Activated CD8-positive, alpha-beta memory T cell treated with anti-CD3 and anti-CD28 coated beads, Interleukin-2, amount 50 U/mL, for 1 hour (primary cell): ENCODE measurements at regions not wholly inside any gene's neighbourhood (a gene's known extent, or its start where the extent isn't known, plus 50 kb on each side); places are given as distances from the start of the nearest gene placed in this dataset.

Experiments used
- DNase-seq: peaks from one replicate; pipeline ENCODE4 v3.0.0-alpha.2; 2020; ENCODE audit errors: extremely low read depth

DNA sequence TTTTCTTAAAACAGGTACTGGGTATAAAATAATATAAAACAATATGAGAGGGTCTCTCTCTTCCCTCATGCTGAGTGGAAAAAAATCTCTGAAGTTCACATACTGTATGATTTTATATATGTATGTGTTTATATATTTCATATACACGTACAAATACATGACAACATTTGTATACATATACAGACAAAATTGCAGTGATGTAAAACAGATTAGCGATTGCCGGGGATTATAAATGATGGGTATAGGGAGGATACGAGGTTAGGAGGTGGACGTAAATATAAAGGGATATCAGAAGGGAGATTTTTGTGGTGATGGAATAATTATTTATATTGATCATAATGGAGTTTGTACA lies 194.8 kb upstream of the PRSS16 start:
- no peak for DNase-seq

DNA sequence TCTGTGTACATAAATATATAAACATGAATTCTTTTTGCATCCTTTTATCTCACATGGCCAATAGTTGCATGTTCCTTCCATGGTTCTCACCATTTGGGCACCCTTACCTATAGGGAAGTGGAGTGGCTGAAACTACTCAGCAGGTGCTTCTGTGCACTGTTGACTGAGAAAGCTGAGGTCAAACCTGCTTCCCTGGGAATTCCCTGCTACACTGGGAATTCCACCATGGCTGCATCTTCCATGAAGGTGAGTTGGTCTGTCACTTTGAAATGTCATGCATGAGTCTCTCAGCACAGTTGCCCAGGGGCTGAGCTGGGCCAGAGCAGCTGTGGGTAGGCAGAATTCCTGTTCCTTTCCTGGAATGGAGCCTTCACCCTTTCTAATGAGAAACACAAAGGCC lies 193.8 kb upstream of the PRSS16 start:
- no peak for DNase-seq

DNA sequence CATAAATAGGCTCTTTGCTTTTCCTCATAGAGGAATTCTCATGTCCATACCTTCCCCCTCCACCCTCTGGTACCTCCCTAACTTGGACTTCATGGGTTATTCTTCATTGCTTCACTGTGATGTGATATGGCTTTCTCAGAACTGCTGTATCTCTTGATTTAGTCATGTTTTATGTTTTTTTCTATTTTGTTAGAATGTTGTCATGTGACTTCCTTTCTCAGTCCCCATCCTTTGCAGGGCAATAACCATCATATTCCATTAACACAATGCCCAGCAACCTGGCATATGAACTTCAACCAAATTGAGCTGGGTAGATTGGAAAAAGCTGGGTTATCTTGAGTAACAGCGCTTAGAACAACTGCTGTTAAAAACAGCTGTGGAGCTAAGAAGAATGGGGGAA lies 190.9 kb upstream of the PRSS16 start:
- DNase-seq: no peak

DNA sequence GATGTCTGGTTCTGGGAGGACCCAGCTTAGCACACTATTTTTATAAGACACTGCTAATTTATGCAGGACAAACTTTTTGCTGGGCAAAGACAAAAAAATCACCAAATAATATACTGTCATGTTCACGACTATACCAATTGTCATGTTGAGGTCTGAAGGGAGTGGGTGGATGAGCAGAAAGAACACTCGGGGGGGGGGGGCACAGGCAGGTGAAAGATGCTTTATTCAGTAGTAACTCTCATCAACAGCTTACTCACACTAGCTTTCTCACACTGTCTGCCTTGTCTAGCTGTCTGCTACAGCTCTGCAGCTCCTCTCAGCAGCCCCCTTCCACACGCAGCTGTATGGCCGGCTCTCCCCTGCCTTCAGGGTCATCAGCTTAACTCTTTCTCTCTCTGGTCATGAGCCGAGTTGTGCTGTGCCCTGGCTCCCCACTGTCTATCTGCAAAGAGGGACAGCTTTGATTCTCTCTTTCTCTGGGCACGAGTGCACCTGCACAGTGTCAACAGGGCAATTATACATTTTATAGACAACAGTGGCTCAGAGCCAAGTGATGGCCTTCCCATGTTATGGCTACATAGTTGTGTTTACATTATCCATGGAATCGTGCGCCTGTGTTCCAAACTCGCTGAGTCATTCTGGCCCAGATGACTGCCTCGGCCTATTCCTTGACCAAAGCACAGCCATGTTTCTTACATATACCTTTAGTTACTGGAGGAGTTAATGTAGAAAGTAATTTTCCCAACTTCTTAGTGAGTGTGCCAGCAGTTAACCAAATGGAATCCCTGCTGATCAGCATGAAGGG lies 187.7 kb upstream of the PRSS16 start:
- no peak for DNase-seq

DNA sequence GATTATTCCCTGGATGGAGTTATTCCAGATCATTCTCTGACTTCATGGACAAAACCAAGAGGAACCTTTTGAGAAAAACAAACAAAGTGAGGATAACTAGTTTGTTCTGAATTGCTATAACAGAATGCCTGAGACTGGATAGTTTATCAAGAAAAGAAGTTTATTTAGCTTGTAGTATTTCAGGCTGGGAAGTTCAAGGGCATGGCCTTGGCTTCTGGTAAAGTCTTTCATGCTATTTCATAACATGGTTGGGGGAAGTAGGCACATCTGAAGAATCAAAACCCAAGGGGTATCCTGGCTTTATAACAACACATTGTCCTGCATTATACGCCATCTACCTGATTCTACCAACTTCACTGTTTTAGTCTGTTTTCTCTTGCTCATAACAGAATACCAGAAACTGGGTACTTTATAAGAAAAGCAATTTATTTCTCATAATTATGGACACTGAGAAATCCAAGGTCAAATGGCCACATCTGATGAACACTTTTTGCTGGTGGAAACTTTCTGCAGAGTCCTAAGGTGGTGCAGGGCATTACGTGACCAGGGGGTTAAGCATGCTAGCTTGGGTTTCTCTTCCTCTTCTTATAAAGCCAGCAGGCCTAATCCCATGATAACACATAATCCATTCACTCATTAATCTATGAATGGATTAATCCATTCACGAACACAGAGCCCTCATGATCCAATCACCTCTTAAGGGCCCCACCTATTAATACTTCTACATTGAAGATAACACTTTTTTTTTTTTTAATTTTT lies 186.1 kb upstream of the PRSS16 start:
- DNase-seq: no peak

DNA sequence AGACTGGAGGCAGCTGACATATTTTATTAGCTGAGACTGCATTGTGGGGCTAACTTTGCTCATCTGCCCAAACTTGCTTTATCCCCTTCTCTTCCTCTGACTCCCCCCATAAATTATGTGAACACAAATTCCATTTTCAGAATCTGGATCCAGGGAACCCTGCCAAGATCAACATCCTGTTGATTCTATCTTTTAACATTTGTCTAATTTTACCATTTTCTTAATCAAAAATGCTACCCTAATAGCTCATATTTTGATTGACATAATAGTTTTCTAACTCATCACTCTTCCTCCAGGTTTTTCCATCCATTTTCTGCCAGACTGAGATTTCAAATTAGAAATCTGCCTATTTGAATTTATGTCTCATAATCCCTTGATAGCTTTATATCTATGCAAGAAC lies 184.7 kb upstream of the PRSS16 start:
- no peak for DNase-seq

DNA sequence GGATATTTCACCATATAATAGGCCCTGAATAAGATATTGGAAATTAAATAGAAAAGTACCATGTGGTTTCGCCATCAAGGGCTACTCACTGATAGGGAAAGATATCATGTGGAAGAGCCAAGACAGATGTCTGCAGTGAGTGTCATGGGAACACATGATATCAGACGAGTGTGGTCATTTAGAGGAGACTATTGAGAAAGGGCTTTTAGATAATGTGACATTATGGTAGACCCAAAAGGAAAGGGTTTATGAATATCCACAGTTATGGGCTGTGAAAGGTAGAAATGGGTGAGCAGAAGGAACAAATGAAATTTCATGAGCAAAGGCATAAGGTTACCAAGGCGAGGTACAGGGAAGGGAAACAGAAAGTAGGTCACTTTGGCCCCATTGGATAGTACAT lies 182.3 kb upstream of the PRSS16 start:
- DNase-seq: no peak

DNA sequence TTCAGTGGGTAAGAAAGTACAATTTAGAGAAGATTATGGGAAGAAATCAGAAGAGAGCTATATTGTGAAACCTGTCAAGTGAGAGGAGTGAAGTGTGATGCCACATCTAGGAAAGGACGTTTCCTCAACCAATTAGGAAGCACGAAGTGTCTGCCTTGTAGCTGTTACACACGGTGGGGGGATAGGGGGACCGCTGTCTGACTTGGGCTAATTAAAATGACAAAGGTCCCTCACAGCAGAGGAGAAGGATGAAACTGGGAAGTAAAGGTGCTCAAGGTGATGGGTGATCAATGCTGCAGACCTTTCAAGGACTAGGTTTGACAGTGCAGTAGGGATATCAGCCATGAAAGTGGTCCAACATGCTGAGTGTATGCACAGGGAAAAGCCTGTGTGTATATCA lies 181.1 kb upstream of the PRSS16 start:
- no peak for DNase-seq

DNA sequence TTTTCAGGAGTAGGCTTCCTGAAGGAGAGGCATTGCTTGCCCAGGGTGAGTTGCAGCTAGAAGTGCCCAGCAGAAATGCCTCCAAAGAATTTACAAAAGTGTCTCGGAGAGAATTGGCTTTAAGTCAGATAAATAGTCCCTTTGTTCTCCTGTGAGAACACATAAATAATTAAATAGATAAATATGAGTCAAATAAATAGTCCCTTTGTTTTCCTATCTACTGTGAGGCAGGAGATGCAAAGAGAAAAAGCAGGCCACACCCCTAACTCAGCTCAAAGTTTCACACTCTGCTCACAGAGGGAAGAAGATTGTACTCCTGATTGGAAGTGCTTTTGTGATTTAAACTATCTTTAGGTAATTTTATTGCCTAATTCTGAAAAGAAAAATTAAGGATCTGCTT lies 180.7 kb upstream of the PRSS16 start:
- no peak for DNase-seq

DNA sequence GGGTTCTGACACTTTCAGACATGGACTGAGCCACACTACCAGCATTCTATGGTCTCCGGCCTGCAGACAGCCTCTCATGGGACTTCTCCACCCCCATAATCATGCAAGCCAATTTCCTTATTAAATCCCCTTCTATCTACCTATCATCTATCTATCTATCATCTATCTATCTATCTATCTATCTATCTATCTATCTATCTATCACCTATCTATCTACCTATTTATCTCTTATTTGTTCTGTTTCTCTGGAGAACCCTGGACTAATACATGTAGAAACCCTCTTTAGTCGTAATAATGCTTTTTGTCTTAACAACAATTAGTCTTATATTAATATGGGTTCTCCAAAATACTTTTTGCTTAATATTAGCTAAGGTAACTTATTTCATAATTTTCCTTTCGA lies 174.1 kb upstream of the PRSS16 start:
- no peak for DNase-seq

DNA sequence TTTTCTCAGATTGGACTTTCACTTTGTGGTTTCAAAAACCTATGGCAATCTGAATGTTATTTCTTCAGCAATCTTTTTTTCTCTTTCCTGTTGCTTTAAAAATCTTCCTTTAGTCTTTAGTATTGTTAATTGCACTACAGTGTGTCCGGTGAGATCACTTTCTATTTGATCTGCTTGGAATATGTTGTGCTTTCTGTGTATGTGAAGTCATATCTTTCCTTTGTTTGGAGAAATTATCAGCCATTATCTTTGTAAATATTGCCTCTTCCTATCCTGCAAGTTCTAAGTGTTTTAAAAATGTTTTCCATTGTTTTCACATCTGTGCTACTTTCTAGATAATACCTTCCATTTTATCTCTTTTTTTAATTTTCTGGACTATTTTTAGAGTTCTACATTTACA lies 171.4 kb upstream of the PRSS16 start:
- DNase-seq: no peak

DNA sequence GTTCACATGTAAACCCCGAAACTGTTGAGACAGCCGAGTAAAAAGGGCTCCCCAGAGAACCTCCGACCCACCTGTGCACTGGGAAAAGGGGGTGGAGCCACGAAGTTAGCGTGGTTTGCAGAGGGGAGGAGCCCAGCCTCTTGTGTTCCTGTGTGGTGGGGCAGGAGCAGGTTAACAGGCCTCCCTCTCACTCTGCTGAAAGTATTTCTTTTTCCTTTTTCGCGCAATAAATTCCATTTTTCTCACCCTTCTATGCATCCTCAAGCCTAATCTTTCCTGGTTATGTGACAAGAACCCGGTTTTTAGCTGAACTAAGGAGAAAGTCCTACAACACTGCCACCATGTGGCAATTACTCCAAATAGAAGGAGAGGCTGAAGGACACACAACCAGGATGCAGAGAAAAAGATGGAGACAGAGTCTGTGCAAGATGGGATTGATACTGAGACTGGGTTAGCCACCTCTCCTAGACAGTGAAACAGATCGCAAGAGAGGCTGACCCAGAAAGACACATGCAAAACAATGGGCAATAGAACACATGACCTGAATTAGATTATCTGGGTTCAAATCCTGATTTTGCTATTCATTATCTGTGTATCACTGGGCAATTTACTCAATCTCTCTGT lies 168.7 kb upstream of the PRSS16 start:
- DNase-seq: no peak

DNA sequence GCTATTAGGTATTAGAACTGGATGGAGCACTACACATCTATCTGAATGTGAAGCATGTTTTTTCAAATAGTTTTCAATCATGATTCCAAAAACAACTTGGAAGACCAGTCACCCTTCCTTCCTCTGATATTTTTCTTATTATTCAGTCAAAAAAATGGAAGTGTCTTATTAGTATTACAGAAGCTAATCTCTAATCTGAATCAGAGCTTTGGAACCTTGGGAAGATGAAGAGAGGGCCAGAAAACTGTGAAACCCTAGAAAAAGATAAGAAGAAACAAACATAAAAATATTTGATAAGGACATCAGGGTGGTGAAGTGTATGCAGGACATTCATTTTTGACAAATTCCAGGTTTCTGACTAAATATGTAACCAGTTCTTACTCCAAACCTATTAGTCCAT lies 166.3 kb upstream of the PRSS16 start:
- no peak for DNase-seq

DNA sequence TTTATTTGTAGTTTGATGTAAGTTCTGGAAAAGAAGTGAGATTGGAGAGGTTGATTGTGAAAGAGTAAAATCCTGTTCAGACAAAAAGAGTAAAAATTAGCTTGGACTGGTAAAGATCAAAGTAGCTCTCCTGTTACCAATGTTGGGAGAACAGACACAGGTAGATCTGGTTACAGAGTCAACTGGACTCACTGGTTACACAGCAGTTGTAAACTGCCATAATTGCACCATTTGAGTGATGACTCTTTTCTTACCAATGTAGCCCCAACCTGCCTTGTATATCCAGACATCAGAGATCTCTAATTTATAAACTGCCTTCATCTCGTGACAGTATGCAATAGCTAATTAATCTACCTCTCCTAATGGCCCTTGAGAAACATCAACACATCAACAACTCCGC lies 165.6 kb upstream of the PRSS16 start:
- DNase-seq: no peak

DNA sequence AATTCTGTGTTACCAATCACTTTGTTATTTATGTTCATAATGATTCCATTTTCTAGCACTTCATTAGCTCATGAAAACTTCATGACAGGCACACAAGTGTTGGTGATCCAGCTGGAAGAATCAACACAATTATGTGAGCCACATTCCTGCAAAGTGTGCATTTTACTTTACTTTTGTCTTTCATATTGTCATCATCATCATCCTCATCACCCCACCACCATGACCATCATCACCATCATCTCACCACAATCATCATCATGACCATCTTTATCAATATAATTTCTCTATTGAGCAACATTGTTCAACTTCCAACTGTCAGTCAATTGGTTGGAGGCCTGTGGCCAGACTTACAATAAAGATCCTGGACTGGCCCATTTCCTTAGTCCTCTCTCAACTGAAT lies 159.4 kb upstream of the PRSS16 start:
- DNase-seq: no peak

DNA sequence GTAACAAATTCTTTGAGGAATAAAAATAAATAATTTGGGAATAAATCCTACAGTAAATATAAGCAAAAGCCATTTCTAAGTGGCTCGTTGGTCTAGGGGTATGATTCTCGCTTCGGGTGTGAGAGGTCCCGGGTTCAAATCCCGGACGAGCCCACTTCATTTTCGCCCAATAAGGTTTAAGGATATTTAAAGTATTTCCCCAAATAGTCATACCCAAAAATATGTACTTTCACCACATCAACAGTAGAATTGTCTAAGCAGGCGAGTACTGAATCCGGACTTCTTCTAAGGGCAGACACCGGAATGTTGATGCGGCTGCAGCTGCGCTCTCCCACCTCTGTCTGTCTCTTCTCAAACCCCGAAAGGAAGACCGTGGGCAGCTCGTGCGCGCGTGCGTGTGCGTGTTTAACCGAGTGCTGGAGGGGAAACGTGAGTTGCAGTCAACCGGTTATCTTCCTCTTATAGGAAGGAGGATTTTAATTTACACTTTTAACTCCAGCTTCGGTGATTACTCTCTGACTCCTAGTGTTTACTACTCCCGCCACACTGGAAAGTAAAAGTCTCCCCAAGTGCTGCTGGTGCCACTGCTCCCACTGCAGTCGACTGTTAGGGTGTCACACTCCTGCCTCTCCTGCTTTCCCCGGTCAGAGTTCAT lies 155.7 kb upstream of the PRSS16 start:
- DNase-seq: no peak

DNA sequence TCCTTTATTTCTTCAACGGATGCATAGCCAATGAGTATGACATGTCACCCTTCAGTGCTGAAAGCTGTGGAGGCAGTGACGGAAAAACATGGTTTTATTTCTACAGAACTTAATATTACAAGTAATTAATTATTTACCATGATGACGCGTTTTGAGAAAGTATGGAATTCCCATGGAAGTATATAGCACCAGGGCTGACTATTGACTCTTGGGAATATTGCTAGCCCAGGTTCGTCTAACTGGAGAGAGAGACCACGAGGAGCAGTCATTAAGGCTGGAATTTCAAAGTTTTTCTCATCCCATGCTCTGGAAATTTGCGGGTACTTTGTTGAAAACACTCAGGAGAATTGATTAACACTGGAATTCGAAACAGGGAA lies 155.2 kb upstream of the PRSS16 start:
- DNase-seq: no peak

DNA sequence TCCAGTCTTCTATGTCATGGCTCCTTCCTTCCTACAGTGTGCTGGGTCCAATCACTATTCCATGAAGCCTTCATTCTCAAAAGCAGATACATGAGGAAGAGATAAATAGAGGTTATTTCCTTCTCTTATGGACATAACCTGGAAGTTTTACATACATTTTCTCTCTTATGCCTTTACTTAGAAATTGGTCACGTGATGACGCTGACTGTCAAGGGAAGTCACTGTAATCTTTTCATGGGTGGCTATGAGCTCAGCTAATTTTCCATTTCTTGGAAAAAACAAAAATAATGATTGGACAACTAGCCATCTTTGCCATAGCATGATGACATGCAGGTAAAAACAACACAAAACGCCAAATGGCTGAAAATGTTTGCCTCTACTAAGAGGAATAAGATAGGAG lies 151.6 kb upstream of the PRSS16 start:
- DNase-seq: no peak

DNA sequence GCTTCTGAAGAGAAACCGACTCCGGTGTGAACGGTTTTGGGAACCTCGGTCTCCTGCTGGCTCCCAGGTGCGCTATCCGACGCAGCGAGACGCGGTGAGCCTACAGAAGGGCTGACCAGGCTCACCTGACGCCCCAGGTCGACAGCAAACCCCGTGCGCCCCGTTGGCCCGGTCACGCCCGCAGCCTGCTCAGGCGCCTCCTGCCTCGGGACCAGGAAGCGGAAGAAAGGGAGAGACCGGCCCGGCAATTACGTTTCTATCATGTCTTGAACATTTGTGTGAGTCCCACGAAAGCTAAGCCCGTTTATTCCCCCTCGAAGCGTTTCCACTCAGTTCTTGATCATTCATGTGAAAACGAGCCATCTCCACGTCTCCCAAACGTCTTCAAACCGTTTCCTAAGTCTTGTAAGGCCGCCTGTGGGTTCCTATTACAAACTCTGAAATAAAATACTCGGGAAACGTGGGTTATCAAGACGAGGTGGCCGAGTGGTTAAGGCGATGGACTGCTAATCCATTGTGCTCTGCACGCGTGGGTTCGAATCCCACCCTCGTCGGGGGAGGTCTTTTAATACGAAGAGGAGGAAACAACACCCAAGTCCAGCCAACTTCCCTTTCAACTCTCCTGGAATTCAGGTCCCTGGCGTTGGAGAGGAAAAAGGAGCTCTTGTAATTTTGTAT lies 150.5 kb upstream of the PRSS16 start:
- DNase-seq: no peak

DNA sequence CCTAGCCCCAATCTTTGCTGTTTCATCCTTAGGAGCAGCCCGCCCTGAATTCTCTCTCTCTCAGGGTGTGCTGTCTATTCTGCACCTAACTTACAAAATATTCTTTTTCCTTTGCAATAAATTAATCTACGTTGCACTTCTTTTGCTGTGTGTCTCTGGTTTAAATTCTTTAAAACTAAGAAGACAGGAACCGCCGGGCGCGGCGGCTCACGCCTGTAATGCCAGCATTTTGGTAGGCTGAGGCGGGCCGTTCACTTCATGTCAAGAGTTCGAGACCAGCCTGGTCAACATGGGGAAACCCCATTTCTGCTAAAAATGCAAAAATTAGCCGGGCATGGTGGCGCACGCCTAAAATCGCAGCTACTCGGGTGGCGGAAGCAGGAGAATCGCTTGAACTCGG lies 148.5 kb upstream of the PRSS16 start:
- no peak for DNase-seq

DNA sequence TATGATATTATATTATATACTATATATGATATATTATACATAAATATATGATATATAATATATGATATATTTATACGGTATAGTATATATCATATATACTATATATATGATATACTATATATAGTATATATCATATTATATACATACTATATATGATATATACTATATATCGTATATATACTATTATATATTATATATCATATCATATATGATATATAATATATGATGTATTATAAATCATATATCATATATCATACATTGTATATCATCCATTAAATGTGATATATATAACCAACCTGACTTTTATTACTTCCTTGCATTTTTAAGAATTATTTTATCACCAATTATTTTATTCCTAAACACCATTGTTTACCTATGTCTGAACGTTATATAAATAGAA lies 146.6 kb upstream of the PRSS16 start:
- no peak for DNase-seq

DNA sequence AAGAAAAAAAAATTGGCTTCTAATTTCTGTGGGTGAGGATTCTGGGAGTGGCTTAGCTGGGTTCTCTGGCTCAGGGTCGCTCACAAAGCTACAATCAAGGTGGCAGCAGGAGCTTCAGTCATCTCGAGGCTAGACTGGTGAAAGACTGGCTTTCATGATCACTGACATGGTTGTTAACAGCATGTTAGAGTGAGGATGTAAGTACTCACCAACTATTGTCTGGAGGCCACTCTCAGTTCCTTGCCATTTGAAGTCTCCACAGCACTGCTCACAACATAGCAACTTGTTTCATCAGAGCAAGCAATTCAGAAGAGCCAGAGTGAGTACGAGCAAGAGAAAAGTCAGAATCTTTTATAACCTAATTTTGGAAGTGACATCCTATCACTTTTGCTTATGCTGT lies 145.7 kb upstream of the PRSS16 start:
- no peak for DNase-seq
